SH-SY5Y (cell line): ENCODE measurements at regions not wholly inside any gene's neighbourhood (a gene's known extent, or its start where the extent isn't known, plus 50 kb on each side); places are given as distances from the start of the nearest gene placed in this dataset.

ENCODE experiments used
- GATA2 ChIP-seq: IDR thresholded peaks from 2 replicates; pipeline ENCODE4 v1.6.1; 2011; ENCODE audit warnings: mild to moderate bottlenecking, low read depth, low read length
- GATA3 ChIP-seq: IDR thresholded peaks from 2 replicates; pipeline ENCODE4 v1.6.1; 2011; ENCODE audit warnings: low read depth, mild to moderate bottlenecking, low read length, moderate library complexity

DNA sequence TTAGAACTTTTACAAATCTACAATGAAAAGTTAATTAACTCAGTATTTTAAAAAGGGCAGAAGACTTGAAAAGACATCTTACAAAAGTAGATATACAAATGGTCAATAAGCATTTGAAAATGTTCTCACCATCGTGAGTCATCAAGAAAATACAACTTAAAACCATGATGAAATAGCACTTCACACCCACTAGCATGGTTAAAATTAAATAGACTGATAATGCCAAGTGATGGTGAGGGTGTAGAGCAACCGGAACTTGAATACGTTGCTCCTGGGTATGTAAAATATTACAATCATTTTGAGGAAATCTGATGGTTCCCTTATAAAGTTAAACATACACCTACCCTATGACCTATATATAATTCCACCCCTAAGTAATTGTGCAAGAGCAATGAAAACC, 319.8 kb upstream of the UMPS start:
- TF ChIP-seq GATA2: no peak
- TF ChIP-seq GATA3: no peak
